ENCODE measurements at regions not wholly inside any gene's neighbourhood (a gene's known extent, or its start where the extent isn't known, plus 50 kb on each side); places are given as distances from the start of the nearest gene placed in this dataset.
A peak's percentile ranks its signal among the peaks of the same experiment; 100 is the strongest.

DNA sequence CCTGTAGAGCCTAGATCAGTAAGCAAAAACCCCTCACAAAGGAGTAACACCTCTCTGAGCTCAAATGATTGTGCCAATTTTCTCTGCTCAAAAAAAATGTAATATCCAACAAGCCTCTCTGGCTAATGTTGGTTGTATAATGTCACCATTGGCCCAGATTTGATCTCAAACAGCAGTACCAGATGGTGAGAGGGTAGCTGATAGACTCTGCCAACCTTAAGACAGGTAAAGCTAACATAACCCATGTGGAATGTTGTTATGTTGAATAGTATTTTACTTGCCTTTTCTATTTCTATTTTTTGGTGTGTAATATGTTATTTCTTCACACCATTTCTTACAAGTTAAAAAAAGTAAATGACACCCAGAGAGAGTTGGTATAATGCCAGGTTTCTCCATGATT, 166.7 kb upstream of the GUCY1A2 start:
- Mint-ChIP-seq H3K4me1 (no peaks in the 10 kb centered on the region), H3K27ac (no peak overlapping the region), H3K9me3 (peaks cover 0 to 6% of the 10 kb centered on the region in 2 donors), H3K4me3 (no peak overlapping the region), H3K27me3 (no peaks in the 10 kb centered on the region)
- DNase-seq (no peak), ATAC-seq (no peak)

DNA sequence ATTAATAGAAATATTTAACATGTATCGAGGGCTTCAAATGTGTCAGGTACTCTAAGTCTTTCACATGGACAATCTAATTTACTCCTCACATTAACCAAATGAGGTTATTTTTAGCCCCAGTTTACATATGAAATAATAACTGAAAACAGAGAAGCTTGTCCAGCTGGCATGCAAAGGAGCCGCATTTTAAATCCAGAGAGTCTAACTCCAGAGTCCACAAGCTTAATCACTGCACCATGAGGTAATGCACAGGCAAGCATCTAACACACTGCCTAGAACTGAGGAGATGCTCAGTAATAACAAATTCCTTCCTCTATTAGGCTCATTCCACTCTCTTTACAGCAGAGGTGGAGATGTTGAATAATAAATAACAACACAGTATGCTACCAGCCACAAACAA, 165.7 kb upstream of the GUCY1A2 start:
- H3K4me1 Mint-ChIP-seq = no peaks in the 10 kb centered on the region
- DNase-seq = no peak
- peaks cover 0 to 6% of the 10 kb centered on the region in 2 donors for H3K9me3 Mint-ChIP-seq

GRCh38 chr11:107182978-107183377, 164.7 kb upstream of the GUCY1A2 start:
- ATAC-seq (no peak), DNase-seq (no peak)
- Mint-ChIP-seq H3K27me3 (no peaks in the 10 kb centered on the region), H3K9me3 (peaks cover 1 to 6% of the 10 kb centered on the region in 2 donors), H3K4me1 (no peaks in the 10 kb centered on the region), H3K27ac (no peak overlapping the region), H3K4me3 (no peak overlapping the region)

More for the DNA sequence above, 165.7 kb upstream of the GUCY1A2 start:
- no peak overlapping the region for H3K27ac Mint-ChIP-seq
- H3K4me3 Mint-ChIP-seq = no peak overlapping the region
- no peak for ATAC-seq
- H3K27me3 Mint-ChIP-seq = no peaks in the 10 kb centered on the region

DNA sequence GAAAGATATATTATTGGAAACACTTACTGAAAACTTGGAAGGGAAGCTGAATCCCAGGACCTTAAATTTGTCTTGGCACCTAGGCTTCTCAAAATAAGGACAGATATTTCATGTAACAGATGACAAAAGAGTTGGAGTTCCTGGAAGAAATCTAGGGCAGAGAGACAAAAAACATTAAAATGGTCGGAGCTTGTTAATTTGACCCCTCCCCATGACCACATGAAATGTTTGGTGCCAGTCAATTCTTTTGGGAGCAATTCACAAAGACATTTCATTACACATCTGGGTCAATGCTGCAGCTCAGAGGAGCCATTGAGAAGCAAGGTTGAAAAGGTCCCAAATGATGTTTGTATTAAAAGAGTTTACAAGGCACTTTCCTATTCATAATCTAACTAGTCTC, 162.0 kb upstream of the GUCY1A2 start:
- DNase-seq = no peak
- Mint-ChIP-seq H3K4me3 (no peak overlapping the region), H3K9me3 (peaks cover 4 to 16% of the 10 kb centered on the region in 2 donors), H3K27me3 (no peaks in the 10 kb centered on the region), H3K27ac (peak overlapping the region in 1 of 2 donors; percentile 50), H3K4me1 (no peaks in the 10 kb centered on the region)
- no peak for ATAC-seq

- Mint-ChIP-seq H3K9me3 (peaks cover 4 to 16% of the 10 kb centered on the region in 2 donors), H3K27me3 (no peaks in the 10 kb centered on the region), H3K4me3 (no peak overlapping the region), H3K4me1 (no peaks in the 10 kb centered on the region), H3K27ac (no peak overlapping the region)
- no peak for ATAC-seq
- no peak for DNase-seq
Observed at GRCh38 chr11:107179829-107180228, 161.6 kb upstream of the GUCY1A2 start.

DNA sequence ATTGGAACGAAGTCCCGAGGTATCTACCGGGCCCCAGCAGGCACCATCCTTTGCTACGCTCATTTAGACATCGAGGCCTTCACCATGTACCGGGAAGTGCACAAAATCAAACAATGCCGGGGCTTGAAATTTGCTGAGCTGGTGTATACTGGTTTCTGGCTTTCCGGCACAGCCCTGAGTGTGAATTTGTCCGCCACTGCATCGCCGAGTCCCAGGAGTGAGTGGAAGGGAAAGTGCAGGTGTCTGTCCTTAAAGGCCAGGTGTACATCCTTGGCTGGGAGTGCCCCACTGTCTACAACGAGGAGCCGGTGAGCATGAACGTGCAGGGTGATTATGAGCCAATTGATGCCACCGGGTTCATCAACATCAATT, 158.8 kb upstream of the GUCY1A2 start:
- ATAC-seq (no peak), DNase-seq (no peak)
- H3K4me3 Mint-ChIP-seq = no peak overlapping the region
- H3K9me3 Mint-ChIP-seq = peaks cover 4 to 16% of the 10 kb centered on the region in 2 donors
- H3K4me1 Mint-ChIP-seq = no peaks in the 10 kb centered on the region
- H3K27ac Mint-ChIP-seq = no peak overlapping the region
- H3K27me3 Mint-ChIP-seq = no peaks in the 10 kb centered on the region

GRCh38 chr11:107176148-107177105, 158.2 kb upstream of the GUCY1A2 start:
- DNase-seq (no peak), ATAC-seq (no peak)
- H3K9me3 Mint-ChIP-seq = peaks cover 4 to 16% of the 10 kb centered on the region in 2 donors
- no peak overlapping the region for H3K27ac Mint-ChIP-seq
- no peak overlapping the region for H3K4me3 Mint-ChIP-seq
- H3K27me3 Mint-ChIP-seq = no peaks in the 10 kb centered on the region
- H3K4me1 Mint-ChIP-seq = no peaks in the 10 kb centered on the region

DNA sequence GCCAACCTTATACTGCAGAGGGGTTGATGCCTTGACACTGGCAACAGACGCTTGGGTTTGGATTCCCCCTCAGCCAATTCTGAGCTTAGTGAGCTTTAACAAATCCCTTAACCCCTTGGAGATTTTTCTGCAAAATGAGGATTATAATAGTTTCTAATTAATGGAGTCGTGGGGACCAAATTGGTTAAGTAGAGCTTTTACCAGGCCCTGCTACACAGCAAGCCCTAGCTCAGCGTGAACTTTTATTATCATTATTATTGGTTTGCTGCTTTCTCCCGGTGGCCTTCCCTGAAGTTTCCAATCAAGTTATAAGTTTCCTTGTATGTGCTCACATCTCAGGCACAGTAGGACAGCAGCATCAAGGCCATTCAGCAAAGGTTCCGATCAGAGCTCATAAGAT, 156.6 kb upstream of the GUCY1A2 start:
- ATAC-seq (no peak), DNase-seq (no peak)
- Mint-ChIP-seq H3K4me1 (no peaks in the 10 kb centered on the region), H3K27ac (no peak overlapping the region), H3K4me3 (no peak overlapping the region), H3K27me3 (no peaks in the 10 kb centered on the region), H3K9me3 (peaks cover 9 to 17% of the 10 kb centered on the region in 2 donors)

DNA sequence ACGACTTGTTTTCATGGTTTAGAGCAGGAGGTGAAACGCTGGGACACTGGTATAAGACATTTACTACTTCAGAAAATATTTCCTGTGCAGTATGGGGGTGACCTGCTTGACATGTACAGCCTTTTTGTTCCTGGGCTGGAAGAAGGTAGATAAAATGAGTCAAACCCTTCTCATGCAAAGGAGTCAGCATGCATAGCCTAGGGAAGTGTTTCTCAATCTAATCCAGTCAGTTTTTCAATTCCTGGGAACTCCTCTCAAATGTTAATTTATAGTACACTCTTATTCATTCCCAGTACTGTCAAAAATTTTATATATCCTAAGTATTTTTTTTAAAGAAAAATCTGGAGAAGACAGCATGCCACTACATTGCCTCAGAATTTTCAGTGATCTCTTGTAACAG, 154.7 kb upstream of the GUCY1A2 start:
- no peaks in the 10 kb centered on the region for H3K27me3 Mint-ChIP-seq
- no peaks in the 10 kb centered on the region for H3K4me1 Mint-ChIP-seq
- H3K9me3 Mint-ChIP-seq = peaks cover 12 to 17% of the 10 kb centered on the region in 2 donors
- ATAC-seq (no peak), DNase-seq (no peak)
- H3K4me3 Mint-ChIP-seq = no peak overlapping the region
- no peak overlapping the region for H3K27ac Mint-ChIP-seq

DNA sequence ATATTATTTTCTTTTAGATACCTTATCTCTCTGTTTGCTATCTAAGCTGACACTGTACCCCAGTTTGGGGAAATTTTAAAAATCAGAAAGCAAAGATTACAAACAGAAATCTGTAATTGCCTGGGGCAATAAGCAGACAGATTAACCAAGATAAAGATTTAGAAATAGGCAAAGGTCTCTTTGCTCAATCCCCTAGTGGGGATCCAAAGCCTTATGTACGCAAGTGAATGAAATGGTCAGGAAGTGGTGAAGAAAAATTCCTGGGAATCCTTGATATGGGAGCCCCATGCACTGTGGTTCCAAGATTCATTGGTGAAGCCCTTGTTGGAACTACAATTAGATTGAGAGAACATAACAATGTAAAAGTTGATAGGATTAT, 139.5 kb upstream of the GUCY1A2 start:
- Mint-ChIP-seq H3K27me3 (no peaks in the 10 kb centered on the region), H3K4me3 (no peak overlapping the region), H3K4me1 (no peaks in the 10 kb centered on the region), H3K9me3 (no peaks in the 10 kb centered on the region), H3K27ac (no peak overlapping the region)
- ATAC-seq (no peak), DNase-seq (no peak)

- Mint-ChIP-seq H3K4me3 (no peak overlapping the region), H3K27ac (no peak overlapping the region), H3K27me3 (no peaks in the 10 kb centered on the region), H3K4me1 (no peaks in the 10 kb centered on the region), H3K9me3 (no peaks in the 10 kb centered on the region)
- ATAC-seq (no peak), DNase-seq (no peak)
Observed at GRCh38 chr11:107157146-107157808, 139.0 kb upstream of the GUCY1A2 start.

DNA sequence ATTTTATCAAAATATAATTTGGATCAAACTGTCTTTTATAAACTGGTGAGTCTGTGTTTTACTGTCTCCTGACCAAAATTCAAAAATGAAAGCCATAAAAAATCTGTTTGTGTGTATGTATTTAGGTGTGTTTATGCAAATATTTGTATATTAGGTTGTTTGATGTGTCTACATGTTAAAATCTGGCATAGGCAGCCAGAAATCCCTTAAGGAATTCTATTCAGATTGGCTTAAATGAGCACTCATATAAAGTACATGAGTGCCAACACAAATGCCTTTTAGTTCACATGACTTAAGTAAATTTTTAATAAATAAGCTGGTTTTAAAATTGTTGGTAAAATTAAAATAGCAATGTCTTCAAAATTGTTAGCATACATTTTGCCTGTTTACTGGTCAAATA, 133.3 kb upstream of the GUCY1A2 start:
- Mint-ChIP-seq H3K27ac (no peak overlapping the region), H3K27me3 (no peaks in the 10 kb centered on the region), H3K9me3 (peaks cover 0 to 7% of the 10 kb centered on the region in 2 donors), H3K4me3 (no peak overlapping the region), H3K4me1 (no peaks in the 10 kb centered on the region)
- ATAC-seq = no peak
- no peak for DNase-seq

GRCh38 chr11:107151158-107151557, 132.9 kb upstream of the GUCY1A2 start:
- Mint-ChIP-seq H3K27me3 (no peaks in the 10 kb centered on the region), H3K4me3 (no peak overlapping the region), H3K27ac (no peak overlapping the region), H3K9me3 (peaks cover 0 to 7% of the 10 kb centered on the region in 2 donors), H3K4me1 (no peaks in the 10 kb centered on the region)
- DNase-seq (no peak), ATAC-seq (no peak)

DNA sequence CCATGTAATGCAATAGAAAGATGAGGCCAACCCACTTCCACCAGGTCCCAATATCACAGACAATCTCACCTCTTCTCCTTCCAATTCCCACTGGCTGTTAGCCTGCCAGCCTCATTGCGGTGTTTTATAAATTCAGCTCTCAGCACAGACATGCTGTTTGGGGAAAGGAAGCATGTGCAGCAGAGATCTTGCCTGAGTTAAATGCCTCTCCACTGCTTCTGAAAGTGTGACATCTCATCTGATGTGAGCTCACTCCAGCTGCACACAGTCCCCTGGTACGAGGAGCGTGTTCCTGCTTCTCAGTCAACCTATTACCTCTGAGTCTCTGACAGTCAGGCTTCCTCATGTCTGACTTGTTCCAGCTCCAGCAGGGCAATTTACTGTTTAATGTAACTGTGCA, 122.7 kb upstream of the GUCY1A2 start:
- no peak for ATAC-seq

DNA sequence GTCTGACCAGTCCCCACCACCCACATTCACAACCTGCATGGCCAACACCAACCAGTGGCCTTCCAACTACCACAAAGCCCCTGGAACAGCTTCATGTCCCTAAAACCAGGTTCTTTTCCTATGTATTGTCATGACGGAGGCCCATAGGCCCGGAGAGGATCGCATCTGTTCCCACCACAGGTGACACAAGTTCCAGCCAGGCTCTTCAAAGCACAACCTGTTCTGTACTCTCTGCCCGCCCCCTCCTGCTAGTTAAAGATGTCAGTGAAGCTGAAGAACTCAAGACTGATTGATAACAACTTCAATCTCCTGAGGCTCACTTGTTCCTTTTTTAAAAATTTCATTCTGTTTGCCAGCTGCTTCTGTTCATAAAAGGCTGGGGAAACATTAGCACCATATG, 121.1 kb upstream of the GUCY1A2 start:
- DNase-seq = no peak
- Mint-ChIP-seq H3K4me1 (no peaks in the 10 kb centered on the region), H3K27ac (no peak overlapping the region), H3K27me3 (no peaks in the 10 kb centered on the region), H3K9me3 (peaks cover 9% of the 10 kb centered on the region in 2 donors), H3K4me3 (no peak overlapping the region)
- no peak for ATAC-seq

More for the DNA sequence above, 122.7 kb upstream of the GUCY1A2 start:
- no peak for DNase-seq
- no peak overlapping the region for H3K4me3 Mint-ChIP-seq
- H3K27ac Mint-ChIP-seq = no peak overlapping the region
- H3K27me3 Mint-ChIP-seq = no peaks in the 10 kb centered on the region
- peaks cover 0 to 9% of the 10 kb centered on the region in 2 donors for H3K9me3 Mint-ChIP-seq
- H3K4me1 Mint-ChIP-seq = no peaks in the 10 kb centered on the region

- no peaks in the 10 kb centered on the region for H3K27me3 Mint-ChIP-seq
- no peaks in the 10 kb centered on the region for H3K4me1 Mint-ChIP-seq
- H3K9me3 Mint-ChIP-seq = peaks cover 11 to 15% of the 10 kb centered on the region in 2 donors
- H3K27ac Mint-ChIP-seq = no peak overlapping the region
- no peak overlapping the region for H3K4me3 Mint-ChIP-seq
- DNase-seq (no peak), ATAC-seq (no peak)
Observed at GRCh38 chr11:107136892-107137291, 118.6 kb upstream of the GUCY1A2 start.
